OCI-LY3 (cell line): ENCODE measurements at regions not wholly inside any gene's neighbourhood (a gene's known extent, or its start where the extent isn't known, plus 50 kb on each side); places are given as distances from the start of the nearest gene placed in this dataset.

Source experiments
- EZH2phosphoT487 ChIP-seq: fragments of 200-600 bp; shearing (Covaris generic); IDR thresholded peaks from 2 replicates; pipeline ENCODE4 v1.6.1; 2018; ENCODE audit warnings: antibody characterized with exemption, mixed run types, low read depth
- TF ChIP-seq, protein P1 (sequence below): fragments of 200-600, 300-600 bp; sonication (generic); IDR thresholded peaks from 2 replicates; pipeline ENCODE4 v1.5.1; 2014; ENCODE audit warnings: antibody characterized with exemption, low read length, low read depth

DNA sequence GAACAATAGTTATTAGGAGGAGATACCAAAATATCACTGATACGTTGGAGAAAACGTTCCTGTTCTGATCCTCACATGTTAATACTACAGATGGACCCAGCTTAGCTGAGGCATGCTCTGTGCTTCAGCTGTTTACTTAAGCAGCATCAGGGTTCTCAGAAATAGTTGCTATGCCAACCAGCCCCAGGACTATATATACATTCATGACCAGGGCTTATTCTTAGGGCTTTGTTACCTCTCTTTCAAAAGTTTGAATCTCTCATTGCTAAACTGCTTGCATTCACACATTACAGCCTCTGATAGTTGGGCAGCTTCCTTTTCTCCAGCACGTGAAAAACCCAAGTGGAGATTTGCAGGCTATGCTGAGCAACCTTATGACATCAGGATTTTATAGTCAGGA, 800.4 kb downstream of the DIAPH3 start:
- TF ChIP-seq, protein P1, sequence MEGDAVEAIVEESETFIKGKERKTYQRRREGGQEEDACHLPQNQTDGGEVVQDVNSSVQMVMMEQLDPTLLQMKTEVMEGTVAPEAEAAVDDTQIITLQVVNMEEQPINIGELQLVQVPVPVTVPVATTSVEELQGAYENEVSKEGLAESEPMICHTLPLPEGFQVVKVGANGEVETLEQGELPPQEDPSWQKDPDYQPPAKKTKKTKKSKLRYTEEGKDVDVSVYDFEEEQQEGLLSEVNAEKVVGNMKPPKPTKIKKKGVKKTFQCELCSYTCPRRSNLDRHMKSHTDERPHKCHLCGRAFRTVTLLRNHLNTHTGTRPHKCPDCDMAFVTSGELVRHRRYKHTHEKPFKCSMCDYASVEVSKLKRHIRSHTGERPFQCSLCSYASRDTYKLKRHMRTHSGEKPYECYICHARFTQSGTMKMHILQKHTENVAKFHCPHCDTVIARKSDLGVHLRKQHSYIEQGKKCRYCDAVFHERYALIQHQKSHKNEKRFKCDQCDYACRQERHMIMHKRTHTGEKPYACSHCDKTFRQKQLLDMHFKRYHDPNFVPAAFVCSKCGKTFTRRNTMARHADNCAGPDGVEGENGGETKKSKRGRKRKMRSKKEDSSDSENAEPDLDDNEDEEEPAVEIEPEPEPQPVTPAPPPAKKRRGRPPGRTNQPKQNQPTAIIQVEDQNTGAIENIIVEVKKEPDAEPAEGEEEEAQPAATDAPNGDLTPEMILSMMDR = no peak
- TF ChIP-seq EZH2phosphoT487 = no peak
